ENCODE measurements at regions not wholly inside any gene's neighbourhood (a gene's known extent, or its start where the extent isn't known, plus 50 kb on each side); places are given as distances from the start of the nearest gene placed in this dataset.

DNA sequence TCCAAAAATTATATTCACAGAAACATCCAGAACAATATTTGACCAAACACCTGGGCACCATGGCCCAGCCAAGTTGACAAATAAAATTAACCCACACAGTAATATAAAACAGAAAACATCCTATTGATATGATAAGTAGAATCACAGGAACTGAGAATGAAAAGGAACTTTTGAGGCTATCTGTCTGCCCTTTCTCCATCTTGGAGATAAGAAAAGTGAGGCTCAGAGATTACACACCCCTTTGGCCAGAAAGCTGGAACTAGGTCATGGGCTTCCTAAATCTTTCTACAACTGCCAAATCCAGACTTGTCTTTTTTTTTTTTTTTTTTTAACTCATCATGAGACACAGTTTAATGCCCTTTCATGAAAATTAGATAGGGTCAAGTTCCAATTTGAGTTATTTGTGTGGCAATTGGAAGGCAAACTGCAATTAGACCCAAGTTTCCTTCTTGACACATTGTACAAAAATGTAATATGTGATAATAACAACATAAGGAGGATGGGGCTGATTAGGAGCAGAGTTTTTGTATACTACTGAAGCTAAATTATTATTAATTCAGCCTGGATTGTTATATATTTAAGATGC is 137.2 kb downstream of the RPL22L1 start:
- no peak for DNase-seq (ENCODE audit: low read depth in 2 of 3, low spot score in 1 of 3)

DNA sequence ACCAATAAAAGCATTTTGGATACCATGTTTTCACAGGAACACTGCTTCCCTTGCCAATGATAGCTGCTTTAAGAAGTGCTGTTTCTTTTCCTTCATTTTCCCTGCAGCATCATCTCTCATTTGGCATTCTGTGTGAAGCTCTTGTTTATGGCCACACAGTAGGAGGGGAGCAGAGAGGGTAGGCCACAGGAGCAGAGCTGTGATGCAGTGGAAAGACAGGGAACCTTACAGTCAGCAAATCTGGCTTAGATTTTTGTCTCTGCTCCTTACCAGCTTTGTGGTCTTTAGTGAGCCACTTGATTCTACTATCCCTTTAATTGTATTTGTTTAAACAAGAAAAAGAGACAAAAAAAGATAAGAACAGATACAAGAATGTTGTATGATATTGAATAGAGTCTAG is 138.7 kb downstream of the RPL22L1 start:
- DNase-seq (ENCODE audit: low read depth in 2 of 3, low spot score in 1 of 3) = no peak

DNA sequence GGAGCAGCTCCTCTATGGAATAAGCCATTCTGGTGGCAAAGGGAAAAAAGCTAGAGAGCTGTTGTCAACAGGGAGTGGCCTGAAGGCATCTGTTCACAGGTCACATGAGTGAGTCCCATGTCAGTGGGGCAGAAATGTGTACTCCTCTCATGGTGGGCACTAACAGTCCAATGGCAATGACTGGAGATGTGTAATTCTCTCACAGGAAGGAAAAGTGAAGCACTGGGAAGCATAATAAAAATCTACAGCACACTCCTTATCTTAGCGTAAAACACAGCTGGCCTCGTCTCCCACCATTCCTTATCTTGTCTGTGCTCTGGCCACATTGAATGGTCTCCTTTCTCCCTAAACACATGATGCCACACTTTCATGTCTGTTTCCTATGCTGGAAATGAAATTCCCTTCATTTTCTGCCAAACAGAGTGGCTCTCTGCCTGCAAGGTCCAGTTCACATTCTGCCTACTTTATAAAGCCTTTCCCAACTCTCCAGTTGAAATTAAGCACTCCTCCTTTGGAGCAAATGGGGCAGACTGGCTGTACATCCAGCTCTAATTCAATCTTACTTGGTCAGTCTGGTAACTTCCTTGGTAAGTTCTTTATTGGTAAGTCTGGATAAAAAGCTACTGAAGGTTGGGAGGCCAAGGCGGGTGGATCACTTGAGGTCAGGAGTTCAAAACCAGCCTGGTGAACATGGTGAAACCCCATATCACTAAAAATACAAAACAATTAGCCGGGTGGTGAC is 139.8 kb downstream of the RPL22L1 start:
- no peak for DNase-seq (ENCODE audit: low read depth in 2 of 3, low spot score in 1 of 3)

DNA sequence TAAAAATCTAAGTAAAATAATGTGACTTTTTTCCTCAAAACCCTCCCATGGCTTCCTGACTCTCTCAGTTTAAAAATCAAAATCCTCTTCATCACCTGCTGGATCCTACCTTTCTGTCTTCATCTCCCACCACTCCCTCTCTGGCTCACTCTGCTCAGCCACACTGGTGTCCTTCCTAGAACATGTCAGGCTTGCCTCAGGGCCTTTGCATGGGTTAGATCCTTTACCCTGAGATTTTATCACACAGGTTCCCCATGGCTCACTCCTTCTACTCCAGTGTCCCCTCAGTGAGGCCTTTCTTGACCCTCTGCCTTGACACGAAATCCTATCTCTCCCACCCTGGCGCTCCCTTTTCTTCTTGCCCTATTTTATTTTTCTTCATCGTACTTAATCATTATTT is 141.8 kb downstream of the RPL22L1 start:
- DNase-seq (ENCODE audit: low read depth in 2 of 3, low spot score in 1 of 3) = no peak

GRCh38 chr3:170727754-170728153 is 141.9 kb upstream of the SLC7A14 start:
- DNase-seq (ENCODE audit: low read depth in 2 of 3, low spot score in 1 of 3) = no peak

GRCh38 chr3:170726976-170727661 is 141.2 kb upstream of the SLC7A14 start:
- no peak for DNase-seq (ENCODE audit: low read depth in 2 of 3, low spot score in 1 of 3)

DNA sequence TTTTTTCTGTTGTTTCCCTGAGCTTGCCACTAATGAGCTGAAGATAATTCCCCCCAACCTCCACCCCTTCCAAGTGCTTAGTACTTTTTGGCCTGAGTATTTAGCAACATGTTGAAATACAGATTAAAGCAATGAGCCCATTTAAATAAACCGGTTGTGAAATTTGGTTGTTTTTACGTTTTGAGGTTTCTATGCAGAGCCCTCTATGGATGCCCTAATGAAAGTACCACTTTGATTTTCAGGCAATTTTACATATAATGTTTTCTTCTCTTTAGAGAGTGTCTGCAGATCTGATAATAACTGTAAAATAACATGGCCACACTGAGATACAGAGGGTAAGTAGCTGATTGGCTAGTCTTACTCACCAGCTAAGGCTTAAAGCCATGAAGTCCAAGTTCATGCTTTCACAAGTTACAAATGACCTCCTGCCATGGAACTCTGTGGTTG is 139.4 kb upstream of the SLC7A14 start:
- no peak for DNase-seq (ENCODE audit: low read depth in 2 of 3, low spot score in 1 of 3)

DNA sequence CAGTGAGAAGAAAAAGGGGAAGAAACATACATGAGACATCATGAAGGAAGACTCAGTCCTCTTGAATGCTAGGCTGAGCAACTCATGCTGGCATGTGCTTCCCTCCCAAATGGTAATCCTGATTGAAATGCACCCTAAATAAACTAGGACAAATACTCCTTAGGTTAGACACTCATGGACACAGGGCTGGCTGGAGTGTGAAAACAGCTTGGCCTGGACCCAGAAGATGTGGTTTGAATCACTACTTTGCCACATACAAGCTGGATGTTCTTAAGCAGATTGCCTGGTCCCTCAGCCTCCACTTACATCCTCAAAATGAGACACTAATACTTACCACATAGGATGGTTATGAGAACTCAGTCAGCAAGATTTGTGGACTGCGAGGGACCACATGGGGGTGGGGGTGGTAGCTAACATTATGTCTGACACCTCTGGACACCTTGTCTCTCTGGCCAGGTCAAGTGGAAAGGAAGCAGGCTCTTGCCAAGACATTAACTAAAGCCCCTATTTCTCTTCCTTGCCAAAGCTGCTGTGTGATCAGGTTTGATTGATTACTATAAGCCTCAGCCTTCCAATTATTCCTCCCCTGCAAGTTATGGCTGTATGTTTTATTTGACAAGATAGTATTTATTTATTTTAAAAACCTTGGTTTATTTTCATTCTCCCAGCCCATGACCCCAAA is 138.9 kb upstream of the SLC7A14 start:
- no peak for DNase-seq (ENCODE audit: low read depth in 2 of 3, low spot score in 1 of 3)

GRCh38 chr3:170723241-170723640 is 137.4 kb upstream of the SLC7A14 start:
- DNase-seq (ENCODE audit: low read depth in 2 of 3, low spot score in 1 of 3) = no peak

DNA sequence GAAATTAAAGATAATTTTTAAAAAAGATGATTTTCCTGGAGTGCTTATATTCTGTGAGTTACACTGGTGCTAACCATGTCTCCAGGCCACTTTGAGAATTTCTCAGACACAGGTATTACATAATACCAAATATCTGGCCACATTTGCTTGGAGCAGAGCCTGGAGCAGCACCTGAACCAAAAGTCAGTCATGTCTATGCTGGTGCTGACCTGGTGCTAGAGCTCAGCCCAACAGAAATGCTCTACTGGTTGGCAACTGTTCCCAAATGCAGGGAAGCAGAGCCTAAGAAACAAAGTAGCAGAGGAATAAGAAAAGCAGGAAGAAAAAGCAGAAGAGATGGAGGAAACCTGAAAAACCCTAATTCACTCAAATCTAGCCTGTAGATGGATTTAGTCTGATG is 135.7 kb upstream of the SLC7A14 start:
- DNase-seq (ENCODE audit: low read depth in 2 of 3, low spot score in 1 of 3) = no peak

- DNase-seq (ENCODE audit: low read depth in 2 of 3, low spot score in 1 of 3) = no peak
Measured at GRCh38 chr3:170719300-170719699, 133.4 kb upstream of the SLC7A14 start.

DNA sequence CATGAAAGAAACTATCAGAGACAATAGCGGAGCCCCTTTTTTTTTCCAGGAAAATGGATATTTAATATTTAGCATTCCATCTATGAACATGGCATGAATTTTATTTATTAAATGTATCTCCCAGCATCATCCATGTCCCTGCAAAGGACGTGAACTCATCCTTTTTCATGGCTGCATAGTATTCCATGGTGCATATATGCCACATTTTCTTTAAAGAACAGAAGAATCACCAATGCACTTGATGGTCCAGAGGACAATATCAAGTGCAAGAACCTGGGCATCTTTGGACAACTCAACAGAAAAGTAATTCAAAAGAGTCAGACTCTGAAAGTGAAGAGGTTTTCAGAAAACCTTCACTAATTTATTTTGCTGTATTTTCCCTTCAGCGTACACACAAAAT is 133.0 kb upstream of the SLC7A14 start:
- no peak for DNase-seq (ENCODE audit: low read depth in 2 of 3, low spot score in 1 of 3)

DNA sequence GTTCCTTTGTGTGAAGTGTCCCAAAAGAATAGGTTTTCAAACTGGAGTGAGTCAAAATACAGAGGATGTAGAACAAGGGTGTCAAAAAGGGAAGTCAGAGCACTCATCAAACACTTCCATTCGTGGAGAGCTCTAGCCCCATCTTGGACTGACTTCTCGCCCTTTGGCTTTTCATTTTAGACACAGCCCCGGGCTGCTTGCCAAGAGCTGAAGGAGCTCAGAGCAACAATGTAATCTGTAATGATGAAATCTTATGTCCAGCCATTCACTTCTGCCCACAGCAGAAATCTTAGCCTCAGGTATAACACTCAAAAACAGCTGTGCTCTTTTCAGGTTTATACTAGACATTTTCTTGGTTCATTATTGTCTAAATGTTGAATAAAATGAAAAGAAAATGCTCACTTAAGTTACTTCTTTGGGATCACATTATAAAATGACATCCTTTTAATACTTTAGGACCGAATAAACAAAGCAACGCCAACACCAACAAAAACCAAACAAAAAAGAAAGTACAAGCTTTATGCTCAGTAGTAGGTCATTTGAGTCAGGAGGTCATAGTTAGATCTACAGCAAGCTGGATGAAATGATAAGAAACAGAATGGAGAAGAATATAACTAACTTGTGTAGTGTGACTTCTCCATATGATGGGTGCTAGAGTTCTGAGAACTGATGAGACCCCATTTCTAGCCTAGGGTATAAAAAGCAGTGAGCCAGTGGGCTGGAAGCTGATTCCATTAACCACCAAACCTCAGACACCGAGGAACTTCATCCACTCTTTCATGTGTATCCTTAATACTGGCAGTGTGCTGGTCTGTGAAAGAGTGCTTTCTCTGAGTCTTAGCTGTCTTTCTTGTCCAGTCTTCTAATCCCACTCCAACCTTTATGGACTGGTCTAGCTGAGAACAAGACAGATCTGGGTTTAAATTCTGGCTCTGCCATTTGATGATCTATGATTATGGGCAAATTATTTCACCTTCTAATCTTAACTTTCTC is 131.8 kb upstream of the SLC7A14 start:
- no peak for DNase-seq (ENCODE audit: low read depth in 2 of 3, low spot score in 1 of 3)

DNA sequence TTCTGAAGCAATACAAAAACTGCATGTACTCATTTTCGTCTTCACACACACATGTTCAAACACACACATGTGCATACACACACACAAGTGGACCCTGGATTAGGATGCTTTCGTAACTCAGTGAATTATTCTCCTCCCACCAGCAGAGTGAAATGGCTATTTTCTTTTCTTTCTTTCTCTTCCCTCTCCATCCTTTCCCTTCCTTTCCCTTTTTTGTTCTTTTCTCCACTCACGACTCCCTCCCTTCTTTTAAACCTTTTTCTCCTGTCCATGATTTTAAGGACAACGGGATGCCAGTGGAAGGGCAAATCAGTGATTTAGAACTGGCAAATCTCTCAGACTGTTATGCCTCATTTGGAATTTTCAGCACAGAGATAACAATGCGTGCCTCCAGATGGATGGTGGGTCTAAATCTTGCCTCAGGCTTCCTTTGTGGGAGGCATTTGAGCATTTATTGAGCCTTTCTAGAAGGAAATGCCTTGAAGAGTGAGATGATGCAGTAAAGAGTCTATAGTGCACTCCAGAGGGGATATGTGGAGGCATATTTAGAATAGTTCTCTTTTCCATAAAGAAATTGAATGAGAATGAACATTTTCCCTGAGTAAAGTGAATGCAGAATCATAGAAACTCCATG is 130.4 kb upstream of the SLC7A14 start:
- no peak for DNase-seq (ENCODE audit: low read depth in 2 of 3, low spot score in 1 of 3)

DNA sequence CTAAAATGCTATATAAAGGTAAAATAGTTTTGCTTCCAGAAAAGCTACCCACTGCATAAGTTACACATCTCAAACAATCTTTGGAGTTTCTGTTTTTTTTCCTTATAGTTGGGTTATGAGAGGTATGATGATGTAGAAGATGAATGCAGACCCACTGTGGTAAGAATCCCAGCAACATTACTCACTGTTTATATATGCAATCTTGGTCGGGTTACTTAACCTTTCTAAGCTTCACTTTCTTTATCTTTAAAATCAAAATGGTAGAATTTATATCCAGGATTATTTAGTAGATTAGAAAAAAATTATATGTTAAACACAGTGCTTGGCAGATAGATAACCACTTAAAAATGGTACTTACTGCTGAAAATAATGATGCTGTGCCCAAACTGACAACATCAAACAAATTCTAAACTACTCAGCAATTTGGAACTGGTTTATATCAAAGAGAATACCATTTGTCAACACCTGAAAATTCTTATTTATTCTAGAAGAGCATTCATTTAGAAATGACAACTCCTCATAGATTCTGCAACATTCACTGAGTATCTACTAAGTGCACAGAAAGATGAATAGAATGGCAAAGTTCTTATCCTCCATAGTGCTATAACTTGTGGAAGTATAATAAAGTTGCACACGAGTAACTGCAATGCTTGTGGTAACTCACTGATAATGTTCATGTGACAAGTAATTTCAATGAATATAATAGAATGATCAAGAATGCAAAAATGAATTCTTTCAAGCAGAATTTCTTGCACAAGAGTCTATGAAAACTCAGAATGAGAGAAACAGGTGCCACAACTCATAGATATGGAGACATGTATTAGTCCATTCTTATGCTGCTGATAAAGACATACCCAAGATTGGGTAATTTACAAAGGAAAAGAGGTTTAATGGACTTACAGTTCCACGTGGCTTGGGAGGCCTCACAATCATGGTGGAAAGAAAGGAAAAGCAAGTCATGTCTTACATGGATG is 129.0 kb upstream of the SLC7A14 start:
- no peak for DNase-seq (ENCODE audit: low read depth in 2 of 3, low spot score in 1 of 3)

GRCh38 chr3:170714122-170714521 is 128.2 kb upstream of the SLC7A14 start:
- no peak for DNase-seq (ENCODE audit: low read depth in 2 of 3, low spot score in 1 of 3)

- DNase-seq (ENCODE audit: low read depth in 2 of 3, low spot score in 1 of 3) = no peak
Measured at GRCh38 chr3:170713653-170714052, 127.8 kb upstream of the SLC7A14 start.

DNA sequence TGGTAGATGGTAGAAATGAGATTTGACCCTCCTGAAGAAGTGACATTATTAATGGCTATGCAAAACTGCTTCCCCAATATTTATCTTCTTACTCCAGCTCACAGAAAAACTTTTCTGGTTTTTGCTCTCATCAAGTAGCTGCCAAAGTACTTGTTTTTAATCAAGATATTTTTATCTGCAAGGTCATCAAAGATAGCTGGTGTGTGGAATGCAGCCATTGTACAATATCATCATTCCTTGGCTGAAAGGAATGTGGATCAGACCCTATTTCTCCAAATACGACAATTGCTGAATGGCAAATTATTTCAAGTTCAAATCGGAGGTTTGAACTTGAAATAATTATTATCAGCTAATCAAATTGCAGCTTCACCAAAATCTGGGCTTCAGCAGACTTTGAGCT is 126.9 kb upstream of the SLC7A14 start:
- no peak for DNase-seq (ENCODE audit: low read depth in 2 of 3, low spot score in 1 of 3)

- no peak for DNase-seq (ENCODE audit: low read depth in 2 of 3, low spot score in 1 of 3)
Measured at GRCh38 chr3:170712336-170712735, 126.5 kb upstream of the SLC7A14 start.

Measured in stimulated activated CD4-positive, alpha-beta T cell treated with anti-CD3 and anti-CD28 coated beads, Interleukin-12 subunit alpha, Interleukin-12 subunit beta, amount 100 ng/mL, for 48 hours (primary cell).